PC-3 (cell line): ENCODE measurements at regions not wholly inside any gene's neighbourhood (a gene's known extent, or its start where the extent isn't known, plus 50 kb on each side); places are given as distances from the start of the nearest gene placed in this dataset.

Source experiments
- ATAC-seq: fragments of 200-7000 bp; cut with Tn5 transposase; 2 replicates; pipeline ENCODE4 v1.9.1; 2020; ENCODE audit warnings: mild to moderate bottlenecking, moderate library complexity
- BruUV-seq: library from RNA; stranded (reverse); fragments of 400-500 nt; replicated peaks from 2 replicates; lab custom pipeline; 2021; lab: Mats Ljungman, UMichigan
- CTCF ChIA-PET: fragments of 300-600 bp; sonication (Branson Sonifier 250); formaldehyde crosslinking; loops from one replicate; lab custom pipeline; 2022; ENCODE audit warnings: antibody characterized with exemption; lab: Charles Lee
- POLR2A ChIA-PET: fragments of 300-600 bp; sonication (Branson Sonifier 250); formaldehyde crosslinking; loops from one replicate; lab custom pipeline; 2022; ENCODE audit warnings: antibody characterized with exemption; ENCODE audit not compliant: unreplicated experiment; lab: Charles Lee
- DNase-seq: peaks from one replicate; pipeline ENCODE4 v3.0.0-alpha.2; 2015
- H2AFZ ChIP-seq: fragments of 300-600 bp; sonication (generic); 2 replicates; pipeline ENCODE4 v1.6.0; 2016; ENCODE audit warnings: antibody characterized with exemption, low read length
- H3F3A ChIP-seq: fragments of 300-600 bp; sonication (generic); one replicate; pipeline ENCODE4 v1.6.0; 2017; ENCODE audit warnings: antibody characterized with exemption, low read length, control low read depth, mild to moderate bottlenecking; ENCODE audit not compliant: unreplicated experiment
- H3K27ac ChIP-seq: fragments of 300-600 bp; sonication (generic); 2 replicates; pipeline ENCODE4 v1.5.1; 2016; ENCODE audit warnings: mild to moderate bottlenecking, low read length
- H3K27me3 ChIP-seq: fragments of 300-600 bp; sonication (generic); 2 replicates; pipeline ENCODE4 v1.6.1; 2016; ENCODE audit warnings: low read length, mixed read lengths
- H3K36me3 ChIP-seq: fragments of 300-600 bp; sonication (generic); 2 replicates; pipeline ENCODE4 v1.6.1; 2016; ENCODE audit warnings: low read depth, mixed run types, low read length, mixed read lengths
- H3K4me1 ChIP-seq: fragments of 300-600 bp; sonication (generic); 2 replicates; pipeline ENCODE4 v1.5.1; 2016; ENCODE audit warnings: low read length; ENCODE audit not compliant: insufficient read depth
- H3K4me2 ChIP-seq: fragments of 300-600 bp; sonication (generic); 2 replicates; pipeline ENCODE4 v1.6.0; 2016; ENCODE audit warnings: low read length
- H3K4me3 ChIP-seq: fragments of 300-600 bp; sonication (generic); 2 replicates; pipeline ENCODE4 v1.5.1; 2016; ENCODE audit warnings: mild to moderate bottlenecking, low read length, mixed read lengths
- H3K79me2 ChIP-seq: fragments of 300-600 bp; sonication (generic); 2 replicates; pipeline ENCODE4 v1.6.1; 2017; ENCODE audit warnings: low read length, mixed read lengths
- H3K9ac ChIP-seq: fragments of 300-600 bp; sonication (generic); 2 replicates; pipeline ENCODE4 v1.6.0; 2016; ENCODE audit warnings: mild to moderate bottlenecking, low read length
- H3K9me2 ChIP-seq: fragments of 300-600 bp; sonication (generic); replicated peaks from 2 replicates; pipeline ENCODE4 v1.6.1; 2016; ENCODE audit warnings: mixed run types, low read length, mixed read lengths
- H3K9me3 ChIP-seq: fragments of 300-600 bp; sonication (generic); 2 replicates; pipeline ENCODE4 v1.6.1; 2016; ENCODE audit warnings: low read length, mixed read lengths
- H4K20me1 ChIP-seq: fragments of 300-600 bp; sonication (generic); 2 replicates; pipeline ENCODE4 v1.6.1; 2016; ENCODE audit warnings: low read length, mixed read lengths
- EZH2 ChIP-seq: fragments of 300-600 bp; sonication (generic); IDR thresholded peaks from one replicate; pipeline ENCODE4 v1.6.1; 2017; ENCODE audit warnings: antibody characterized with exemption, mild to moderate bottlenecking, low read length; ENCODE audit not compliant: unreplicated experiment
- EZH2phosphoT487 ChIP-seq: fragments of 300-600 bp; sonication (generic); IDR thresholded peaks from 2 replicates; pipeline ENCODE4 v1.6.1; 2018; ENCODE audit warnings: mild to moderate bottlenecking, antibody characterized with exemption, low read length, borderline replicate concordance
- intact Hi-C: fragments of 100-400 bp; cut with micrococcal nuclease; formaldehyde crosslinking; loops from 2 replicates; pipeline ENCODE4 v1.9.0; 2023
- TF ChIP-seq, protein P1 (sequence below): fragments of 300-600 bp; sonication (generic); conservative IDR thresholded peaks from 2 replicates; pipeline ENCODE4 v1.5.1; 2017; ENCODE audit warnings: antibody characterized with exemption, low read depth, mild to moderate bottlenecking, low read length

DNA sequence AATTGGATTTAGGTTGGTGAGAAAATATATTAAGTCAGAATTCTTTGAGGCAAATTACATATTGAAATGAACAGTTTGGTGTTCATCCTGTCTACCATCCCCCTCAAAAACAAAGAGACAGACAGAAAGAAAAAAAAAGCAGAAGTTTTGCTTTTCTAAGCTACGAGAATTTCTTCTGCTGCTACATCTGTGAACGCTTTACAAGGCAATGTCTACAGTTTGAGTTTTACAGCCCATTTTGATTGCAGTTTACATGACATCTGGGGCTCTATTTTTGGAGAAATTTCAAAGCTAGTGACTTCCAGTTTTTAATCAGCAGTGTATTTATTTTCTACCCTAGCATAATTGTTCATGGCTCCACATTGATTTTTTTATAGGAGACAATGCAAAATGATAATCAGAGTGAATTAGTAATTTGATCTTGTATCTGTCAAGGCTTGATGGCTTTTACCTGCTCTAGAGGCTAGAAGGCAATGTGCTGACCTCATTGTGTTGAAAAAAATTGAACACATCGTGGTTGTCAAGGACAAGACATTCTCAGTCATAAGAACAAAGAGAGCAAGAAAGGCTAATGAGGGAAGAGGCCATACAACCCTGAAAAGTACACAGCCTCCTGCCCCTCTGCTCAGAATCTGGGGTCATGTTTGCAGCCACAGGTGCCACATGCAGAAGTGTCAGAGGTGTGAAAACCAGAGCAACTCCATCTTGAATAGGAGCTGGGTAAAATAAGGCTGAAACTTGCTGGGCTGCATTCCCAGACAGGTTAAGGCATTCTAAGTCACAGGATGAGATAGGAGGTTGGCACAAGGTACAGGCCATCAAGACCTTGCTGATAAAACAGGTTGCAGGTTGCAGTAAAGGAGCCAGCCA lies 201.0 kb upstream of the CAMK1G start:
- Histone ChIP-seq H3K9me3 (no peaks in the 10 kb centered on the region), H3K36me3 (no peaks in the 10 kb centered on the region), H3K9me2 (no peaks in the 10 kb centered on the region), H4K20me1 (no peaks in the 10 kb centered on the region), H3K4me3 (no peak overlapping the region), H3K27me3 (no peaks in the 10 kb centered on the region), H3K9ac (no peak overlapping the region), H3K79me2 (no peaks in the 10 kb centered on the region), H3K4me1 (peaks cover 54% of the 10 kb centered on the region), H2AFZ (0 out of 2 replicates have a peak overlapping the region, but pooled peaks have one; percentile 29), H3F3A (peaks cover 12% of the 10 kb centered on the region), H3K4me2 (peak overlapping the region; percentile 68), H3K27ac (peak overlapping the region; percentile 65)
- intact Hi-C loops: no loop called here
- CTCF ChIA-PET: no interaction called here
- POLR2A ChIA-PET: no interaction called here
- BruUV-seq: no TSS peak
- DNase-seq (no peak), ATAC-seq (no peak)
- TF ChIP-seq, protein P1, sequence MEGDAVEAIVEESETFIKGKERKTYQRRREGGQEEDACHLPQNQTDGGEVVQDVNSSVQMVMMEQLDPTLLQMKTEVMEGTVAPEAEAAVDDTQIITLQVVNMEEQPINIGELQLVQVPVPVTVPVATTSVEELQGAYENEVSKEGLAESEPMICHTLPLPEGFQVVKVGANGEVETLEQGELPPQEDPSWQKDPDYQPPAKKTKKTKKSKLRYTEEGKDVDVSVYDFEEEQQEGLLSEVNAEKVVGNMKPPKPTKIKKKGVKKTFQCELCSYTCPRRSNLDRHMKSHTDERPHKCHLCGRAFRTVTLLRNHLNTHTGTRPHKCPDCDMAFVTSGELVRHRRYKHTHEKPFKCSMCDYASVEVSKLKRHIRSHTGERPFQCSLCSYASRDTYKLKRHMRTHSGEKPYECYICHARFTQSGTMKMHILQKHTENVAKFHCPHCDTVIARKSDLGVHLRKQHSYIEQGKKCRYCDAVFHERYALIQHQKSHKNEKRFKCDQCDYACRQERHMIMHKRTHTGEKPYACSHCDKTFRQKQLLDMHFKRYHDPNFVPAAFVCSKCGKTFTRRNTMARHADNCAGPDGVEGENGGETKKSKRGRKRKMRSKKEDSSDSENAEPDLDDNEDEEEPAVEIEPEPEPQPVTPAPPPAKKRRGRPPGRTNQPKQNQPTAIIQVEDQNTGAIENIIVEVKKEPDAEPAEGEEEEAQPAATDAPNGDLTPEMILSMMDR: no peak
- TF ChIP-seq EZH2: no peak
- no peak for TF ChIP-seq EZH2phosphoT487

DNA sequence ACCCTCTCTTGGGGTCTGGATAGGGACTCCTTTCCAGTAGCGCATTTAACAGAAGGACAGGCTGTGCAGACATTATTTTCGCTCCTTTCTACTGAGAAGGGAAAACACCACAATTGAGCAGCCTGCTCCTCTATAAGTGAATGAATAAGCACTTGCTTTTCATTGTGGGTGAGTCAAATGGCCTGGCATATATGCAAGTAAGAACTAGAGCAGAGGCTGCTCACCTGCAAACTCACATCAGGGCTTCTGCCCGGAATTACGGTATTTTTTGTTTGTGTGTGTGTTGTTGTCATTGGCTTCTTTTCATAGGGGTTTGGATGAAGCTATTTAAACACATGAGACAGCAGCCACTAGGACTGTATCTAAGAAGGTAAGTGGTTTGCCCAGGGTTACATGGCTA lies 200.1 kb upstream of the CAMK1G start:
- Histone ChIP-seq H3K9me3 (no peaks in the 10 kb centered on the region), H3K9ac (no peak overlapping the region), H4K20me1 (no peaks in the 10 kb centered on the region), H3K4me1 (peaks cover 57% of the 10 kb centered on the region), H3K9me2 (no peaks in the 10 kb centered on the region), H3K27ac (peak overlapping the region; percentile 65), H3K27me3 (no peaks in the 10 kb centered on the region), H2AFZ (peak overlapping the region; percentile 29), H3F3A (peaks cover 15% of the 10 kb centered on the region), H3K36me3 (no peaks in the 10 kb centered on the region), H3K4me2 (peak overlapping the region; percentile 68), H3K4me3 (peak overlapping the region; percentile 4; the same call in 1 of the 2 replicates), H3K79me2 (no peaks in the 10 kb centered on the region)
- DNase-seq: peak; percentile 84
- no TSS peak for BruUV-seq
- ATAC-seq: peak; percentile 69
- TF ChIP-seq EZH2phosphoT487 (no peak), EZH2 (no peak)
- TF ChIP-seq, protein P1: no peak
- POLR2A ChIA-PET: interaction anchor here (1.2 kb wide), 1 partner anchor 28 kb away, joined by 3 read pairs; no protein-coding TSS in a partner anchor
- CTCF ChIA-PET: interaction anchor here (0.7 kb wide), 1 partner anchor 16 kb away, joined by 4 read pairs; no protein-coding TSS in a partner anchor
- intact Hi-C loops: no loop called here
